H9 (cell line): ENCODE measurements at regions not wholly inside any gene's neighbourhood (a gene's known extent, or its start where the extent isn't known, plus 50 kb on each side); places are given as distances from the start of the nearest gene placed in this dataset.

ENCODE experiments used
- DNase-seq: peaks from one replicate; pipeline ENCODE4 v3.0.0-alpha.2; 2017
- H2AFZ ChIP-seq: one replicate; pipeline ENCODE4 v1.6.1; 2013; ENCODE audit warnings: mild to moderate bottlenecking, low read length, control low read depth, moderate library complexity
- H2AK5ac ChIP-seq: 2 replicates; pipeline ENCODE4 v1.6.1; 2013; ENCODE audit warnings: low read length, control low read depth, mixed read lengths; ENCODE audit not compliant: insufficient read length
- H2BK120ac ChIP-seq: one replicate; pipeline ENCODE4 v1.6.1; 2013; ENCODE audit warnings: low read depth, mild to moderate bottlenecking, low read length, control low read depth, inconsistent platforms; ENCODE audit not compliant: poor library complexity, severe bottlenecking
- H2BK12ac ChIP-seq: 2 replicates; pipeline ENCODE4 v1.6.1; 2013; ENCODE audit warnings: low read length, control low read depth, mixed read lengths, low read depth; ENCODE audit not compliant: insufficient read length
- H2BK15ac ChIP-seq: 2 replicates; pipeline ENCODE4 v1.6.1; 2013; ENCODE audit warnings: low read depth, low read length, control low read depth
- H2BK20ac ChIP-seq: one replicate; pipeline ENCODE4 v1.6.1; 2013; ENCODE audit warnings: low read depth, mild to moderate bottlenecking, low read length, control low read depth, inconsistent platforms; ENCODE audit not compliant: poor library complexity, severe bottlenecking
- H2BK5ac ChIP-seq: 2 replicates; pipeline ENCODE4 v1.6.1; 2013; ENCODE audit warnings: low read length, control low read depth, mixed read lengths; ENCODE audit not compliant: insufficient read length
- H3K14ac ChIP-seq: 2 replicates; pipeline ENCODE4 v1.6.1; 2013; ENCODE audit warnings: low read length, control low read depth; ENCODE audit not compliant: insufficient read depth
- H3K18ac ChIP-seq: 2 replicates; pipeline ENCODE4 v1.6.1; 2013; ENCODE audit warnings: low read depth, mild to moderate bottlenecking, mixed read lengths, low read length, control low read depth; ENCODE audit not compliant: insufficient read length
- H3K23ac ChIP-seq: 2 replicates; pipeline ENCODE4 v1.6.1; 2013; ENCODE audit warnings: low read length, control low read depth, mixed read lengths, low read depth; ENCODE audit not compliant: insufficient read length
- H3K23me2 ChIP-seq: 2 replicates; pipeline ENCODE4 v1.6.1; 2013; ENCODE audit warnings: low read depth, mild to moderate bottlenecking, mixed read lengths, low read length, control low read depth; ENCODE audit not compliant: insufficient read length, poor library complexity, severe bottlenecking
- H3K27ac ChIP-seq: 2 replicates; pipeline ENCODE4 v1.5.1; 2013; ENCODE audit warnings: low read length, control low read depth, mixed read lengths, low read depth; ENCODE audit not compliant: insufficient read length
- H3K27me3 ChIP-seq: 2 replicates; pipeline ENCODE4 v1.6.1; 2013; ENCODE audit warnings: low read length, control low read depth, inconsistent platforms; ENCODE audit not compliant: insufficient read depth
- H3K4ac ChIP-seq: 2 replicates; pipeline ENCODE4 v1.6.1; 2013; ENCODE audit warnings: low read depth, mild to moderate bottlenecking, control low read depth, inconsistent platforms, low read length, moderate library complexity
- H3K4me1 ChIP-seq: 2 replicates; pipeline ENCODE4 v1.6.1; 2013; ENCODE audit warnings: low read length, control low read depth, inconsistent platforms; ENCODE audit not compliant: insufficient read depth
- H3K4me2 ChIP-seq: 2 replicates; pipeline ENCODE4 v1.6.1; 2013; ENCODE audit warnings: low read length, control low read depth, mixed read lengths; ENCODE audit not compliant: insufficient read length, insufficient read depth
- H3K56ac ChIP-seq: 2 replicates; pipeline ENCODE4 v1.6.1; 2013; ENCODE audit warnings: low read depth, mild to moderate bottlenecking, mixed read lengths, low read length, control low read depth; ENCODE audit not compliant: insufficient read length
- H3K79me1 ChIP-seq: 2 replicates; pipeline ENCODE4 v1.6.1; 2013; ENCODE audit warnings: low read depth, mild to moderate bottlenecking, moderate library complexity, low read length, control low read depth, inconsistent platforms; ENCODE audit not compliant: insufficient read depth, poor library complexity, severe bottlenecking
- H3K79me2 ChIP-seq: 2 replicates; pipeline ENCODE4 v1.6.1; 2013; ENCODE audit warnings: low read length, control low read depth, inconsistent platforms; ENCODE audit not compliant: insufficient read depth
- H3K9ac ChIP-seq: 2 replicates; pipeline ENCODE4 v1.6.1; 2013; ENCODE audit warnings: low read length, control low read depth, mixed read lengths; ENCODE audit not compliant: insufficient read length; ENCODE audit errors: extremely low read depth
- H3K9me3 ChIP-seq: one replicate; pipeline ENCODE4 v1.6.1; 2013; ENCODE audit warnings: low read depth, low read length, inconsistent platforms; ENCODE audit not compliant: control insufficient read depth
- H3T11ph ChIP-seq: one replicate; pipeline ENCODE4 v1.6.1; 2013; ENCODE audit warnings: mild to moderate bottlenecking, low read length, control low read depth, inconsistent platforms
- H4K20me1 ChIP-seq: one replicate; pipeline ENCODE4 v1.6.1; 2013; ENCODE audit not compliant: control insufficient read depth, insufficient read length, insufficient read depth
- H4K5ac ChIP-seq: 2 replicates; pipeline ENCODE4 v1.6.1; 2013; ENCODE audit warnings: low read depth, mild to moderate bottlenecking, mixed read lengths, low read length, control low read depth; ENCODE audit not compliant: insufficient read length
- H4K8ac ChIP-seq: replicated peaks from 2 replicates; pipeline ENCODE4 v1.6.1; 2013; ENCODE audit warnings: low read length, control low read depth, mixed read lengths, low read depth; ENCODE audit not compliant: insufficient read length
- H4K91ac ChIP-seq: 2 replicates; pipeline ENCODE4 v1.6.1; 2013; ENCODE audit warnings: low read depth, mild to moderate bottlenecking, moderate library complexity, mixed read lengths, low read length, control low read depth; ENCODE audit not compliant: insufficient read length
- H3K27ac Mint-ChIP-seq, 3 experiments: 2 replicates in 2 of 3; 3 replicates in 1 of 3; pipeline ENCODE4 v1.8.0; 2020 to 2021; ENCODE audit warnings: mixed read lengths in 3 of 3, mild to moderate bottlenecking in 1 of 3, moderate library complexity in 1 of 3
- H3K27me3 Mint-ChIP-seq: 2 replicates; pipeline ENCODE4 v1.8.0; 2021; ENCODE audit warnings: low read depth, mild to moderate bottlenecking, moderate library complexity, mixed read lengths
- H3K36me3 Mint-ChIP-seq, 3 experiments: 2 replicates in 2 of 3; 3 replicates in 1 of 3; pipeline ENCODE4 v1.8.0; 2020 to 2021; ENCODE audit warnings: low read depth in 3 of 3, mixed read lengths in 3 of 3; ENCODE audit not compliant: insufficient read depth in 1 of 3
- H3K4me1 Mint-ChIP-seq, 2 experiments: 2 replicates each; pipeline ENCODE4 v1.8.0; 2020; ENCODE audit warnings: mixed read lengths in 2 of 2
- H3K4me3 Mint-ChIP-seq, 2 experiments: 2 replicates in 1 of 2; 3 replicates in 1 of 2; pipeline ENCODE4 v1.8.0; 2020 to 2021; ENCODE audit warnings: mild to moderate bottlenecking in 2 of 2, mixed read lengths in 2 of 2, moderate library complexity in 1 of 2
- H3K9me3 Mint-ChIP-seq, 2 experiments: 2 replicates in 1 of 2; 3 replicates in 1 of 2; pipeline ENCODE4 v1.8.0; 2020; ENCODE audit warnings: mild to moderate bottlenecking in 2 of 2, mixed read lengths in 2 of 2, moderate library complexity in 1 of 2
- CTCF ChIP-seq: fragments of 200-600 bp; sonication (generic); conservative IDR thresholded peaks from 3 replicates; pipeline ENCODE4 v1.8.0; 2021; ENCODE audit warnings: antibody characterized with exemption, mild to moderate bottlenecking
- WGBS: extraction: QIAGEN DNeasy Blood & Tissue Kit; methylation state at CpG from one replicate; pipeline ENCODE4 v1.1.7; 2013; ENCODE audit warnings: missing lambda C conversion rate, low lambda C conversion rate, mixed read lengths; ENCODE audit not compliant: insufficient read length; ENCODE audit errors: extremely low coverage; 5-methylcytosine and 5-hydroxymethylcytosine counted together

DNA sequence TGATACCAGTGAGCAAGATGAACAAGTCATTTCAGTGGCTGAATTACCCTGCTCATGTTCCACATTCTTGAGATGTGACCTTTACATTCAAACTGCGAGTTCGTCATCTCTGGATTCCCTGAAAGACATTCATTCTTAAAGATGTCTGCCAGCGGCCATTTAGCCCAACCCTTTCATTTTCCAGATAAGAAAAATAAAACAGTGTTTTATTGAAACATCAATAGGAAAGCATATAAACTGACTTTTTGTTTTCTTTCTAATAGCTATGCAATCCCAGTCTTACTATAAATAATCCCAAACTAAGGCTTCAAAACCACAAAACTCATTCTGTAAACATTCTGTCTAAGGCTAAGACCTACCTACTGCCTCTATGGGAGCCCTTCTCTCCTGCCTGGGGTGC lies 134.0 kb downstream of the SAMD5 start:
- no peaks in the 10 kb centered on the region for H3K4me1 ChIP-seq
- H2BK12ac ChIP-seq = no peak overlapping the region
- no peak overlapping the region for H3K4ac ChIP-seq
- H3K56ac ChIP-seq = no peak overlapping the region
- H3K4me2 ChIP-seq = no peak overlapping the region
- H4K5ac ChIP-seq = no peak overlapping the region
- H2AFZ ChIP-seq = no peak overlapping the region
- no peaks in the 10 kb centered on the region for H3K9me3 ChIP-seq
- no CpG with 5 or more reads among the region's 3 CpGs for WGBS
- H2AK5ac ChIP-seq = no peak overlapping the region
- no peaks in the 10 kb centered on the region for H3K9me3 Mint-ChIP-seq
- no peak overlapping the region for H3K27ac ChIP-seq
- peaks cover 1% of the 10 kb centered on the region; the same call in 1 of the 2 replicates for H3K27me3 Mint-ChIP-seq
- no peak overlapping the region for H3K9ac ChIP-seq
- H3K79me1 ChIP-seq = no peaks in the 10 kb centered on the region
- no peak overlapping the region for H2BK120ac ChIP-seq
- no peak overlapping the region for H4K8ac ChIP-seq
- H2BK20ac ChIP-seq = no peak overlapping the region
- no peak overlapping the region for H3K18ac ChIP-seq
- no peak overlapping the region for H3K14ac ChIP-seq
- no peak for DNase-seq
- no peak overlapping the region for H3K27ac Mint-ChIP-seq
- no peak overlapping the region for H3K23ac ChIP-seq
- H3T11ph ChIP-seq = no peak overlapping the region
- TF ChIP-seq CTCF = no peak
- no peaks in the 10 kb centered on the region; a peak in 1 of 7 replicates for H3K36me3 Mint-ChIP-seq
- H3K79me2 ChIP-seq = no peaks in the 10 kb centered on the region
- no peaks in the 10 kb centered on the region for H4K20me1 ChIP-seq
- no peaks in the 10 kb centered on the region for H3K23me2 ChIP-seq
- no peak overlapping the region for H3K4me3 Mint-ChIP-seq
- H3K27me3 ChIP-seq = no peaks in the 10 kb centered on the region
- H3K4me1 Mint-ChIP-seq = 0 out of 4 replicates have a peak, but pooled peaks cover 0 to 4% of the 10 kb centered on the region in 2 experiments
- no peak overlapping the region for H2BK15ac ChIP-seq
- no peak overlapping the region for H2BK5ac ChIP-seq
- H4K91ac ChIP-seq = no peak overlapping the region
